Uterus (tissue), 3 donors: ENCODE measurements at regions not wholly inside any gene's neighbourhood (a gene's known extent, or its start where the extent isn't known, plus 50 kb on each side); places are given as distances from the start of the nearest gene placed in this dataset.

Experiments used
- DNase-seq, 2 donors: peaks; one replicate each; pipeline ENCODE4 v3.0.0-alpha.2; 2019 to 2020
- H3K27ac ChIP-seq, 2 donors: fragments of 200-600 bp; sonication (generic); 1 replicate in 1 of 2; 2 replicates in 1 of 2; pipeline ENCODE4 v1.5.1; 2016 to 2018
- H3K27me3 ChIP-seq, 2 donors: fragments of 200-600 bp; sonication (generic); one replicate each; pipeline ENCODE4 v1.5.1; 2018 to 2019; ENCODE audit warnings: control low read depth in 1 of 2
- H3K36me3 ChIP-seq, 2 donors: fragments of 200-600 bp; sonication (generic); one replicate each; pipeline ENCODE4 v1.5.1; 2019; ENCODE audit warnings: control low read depth in 1 of 2
- H3K4me1 ChIP-seq, 2 donors: fragments of 200-600 bp; sonication (generic); one replicate each; pipeline ENCODE4 v1.5.1; 2018 to 2019; ENCODE audit warnings: control low read depth in 1 of 2
- H3K4me3 ChIP-seq, 2 donors: fragments of 200-600 bp; sonication (generic); 1 replicate in 1 of 2; 2 replicates in 1 of 2; pipeline ENCODE4 v1.5.1; 2018 to 2019; ENCODE audit warnings: mild to moderate bottlenecking in 1 of 2
- H3K9me3 ChIP-seq, 2 donors: fragments of 200-600 bp; sonication (generic); one replicate each; pipeline ENCODE4 v1.5.1; 2019; ENCODE audit warnings: control low read depth in 1 of 2
- POLR2A ChIP-seq, 2 donors: fragments of 450-650 bp; IDR thresholded peaks; one replicate each; pipeline ENCODE4 v1.6.1; 2016; ENCODE audit warnings: antibody characterized with exemption in 2 of 2, mild to moderate bottlenecking in 1 of 2, moderate library complexity in 1 of 2
- intact Hi-C: fragments of 100-400 bp; cut with DNase I; formaldehyde crosslinking; loops from one replicate; pipeline ENCODE4 v1.15.1; 2023; ENCODE audit warnings: low total_unique reads
- TF ChIP-seq, protein P1 (sequence below), 4 experiments: fragments of 200-600 bp in 2 of 4; fragments of 450-650 bp in 2 of 4; sonication (generic) in 2 of 4; IDR thresholded peaks; one replicate each; pipeline ENCODE4 v1.5.1; 2016 to 2019; ENCODE audit warnings: antibody characterized with exemption in 4 of 4, mild to moderate bottlenecking in 2 of 4, moderate library complexity in 1 of 4
- donor health status: DM: yes; HTN: yes; CAD: no.

DNA sequence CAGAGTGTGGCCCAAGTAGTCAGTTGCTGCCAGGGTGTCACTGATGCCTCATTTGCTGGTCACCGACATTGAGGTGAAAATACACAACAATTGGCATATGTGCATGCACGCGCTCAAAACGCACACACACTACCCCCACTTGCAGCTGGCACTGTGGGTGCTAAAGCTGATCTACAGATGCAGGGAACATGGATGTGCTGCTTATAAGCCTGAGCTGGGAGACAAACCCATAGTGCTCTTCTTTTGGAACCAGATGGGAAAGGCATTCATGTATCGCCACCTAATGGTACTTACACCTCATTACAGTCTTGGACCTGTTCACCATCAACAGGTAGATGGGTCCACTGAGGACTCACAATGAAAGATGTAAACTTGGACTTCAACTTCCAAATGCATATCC is 70.3 kb upstream of the CAMK1G start:
- intact Hi-C loops, result no loop called here
- Histone ChIP-seq H3K27me3 (no peaks in the 10 kb centered on the region), H3K9me3 (no peaks in the 10 kb centered on the region), H3K27ac (no peak overlapping the region), H3K4me1 (no peaks in the 10 kb centered on the region), H3K36me3 (no peaks in the 10 kb centered on the region), H3K4me3 (no peak overlapping the region)
- no peak for DNase-seq
- no peak for TF ChIP-seq POLR2A (IDR thresholded peaks at IDR 0.05)
- TF ChIP-seq, protein P1, sequence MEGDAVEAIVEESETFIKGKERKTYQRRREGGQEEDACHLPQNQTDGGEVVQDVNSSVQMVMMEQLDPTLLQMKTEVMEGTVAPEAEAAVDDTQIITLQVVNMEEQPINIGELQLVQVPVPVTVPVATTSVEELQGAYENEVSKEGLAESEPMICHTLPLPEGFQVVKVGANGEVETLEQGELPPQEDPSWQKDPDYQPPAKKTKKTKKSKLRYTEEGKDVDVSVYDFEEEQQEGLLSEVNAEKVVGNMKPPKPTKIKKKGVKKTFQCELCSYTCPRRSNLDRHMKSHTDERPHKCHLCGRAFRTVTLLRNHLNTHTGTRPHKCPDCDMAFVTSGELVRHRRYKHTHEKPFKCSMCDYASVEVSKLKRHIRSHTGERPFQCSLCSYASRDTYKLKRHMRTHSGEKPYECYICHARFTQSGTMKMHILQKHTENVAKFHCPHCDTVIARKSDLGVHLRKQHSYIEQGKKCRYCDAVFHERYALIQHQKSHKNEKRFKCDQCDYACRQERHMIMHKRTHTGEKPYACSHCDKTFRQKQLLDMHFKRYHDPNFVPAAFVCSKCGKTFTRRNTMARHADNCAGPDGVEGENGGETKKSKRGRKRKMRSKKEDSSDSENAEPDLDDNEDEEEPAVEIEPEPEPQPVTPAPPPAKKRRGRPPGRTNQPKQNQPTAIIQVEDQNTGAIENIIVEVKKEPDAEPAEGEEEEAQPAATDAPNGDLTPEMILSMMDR (IDR thresholded peaks at IDR 0.05), result no peak

- Histone ChIP-seq H3K4me1 (no peaks in the 10 kb centered on the region), H3K27me3 (no peaks in the 10 kb centered on the region), H3K36me3 (no peaks in the 10 kb centered on the region), H3K9me3 (no peaks in the 10 kb centered on the region), H3K27ac (no peak overlapping the region), H3K4me3 (no peak overlapping the region)
- TF ChIP-seq POLR2A (IDR thresholded peaks at IDR 0.05), result no peak
- TF ChIP-seq, protein P1 (IDR thresholded peaks at IDR 0.05), result no peak
- intact Hi-C loops, result no loop called here
- DNase-seq, result no peak
These were observed 66.5 kb upstream of the CAMK1G start for GRCh38 chr1:209516771-209517680.

GRCh38 chr1:209517681-209518050 is 65.8 kb upstream of the CAMK1G start:
- no peak overlapping the region for H3K4me3 ChIP-seq
- H3K4me1 ChIP-seq, result no peaks in the 10 kb centered on the region
- intact Hi-C loops, result no loop called here
- no peak overlapping the region for H3K27ac ChIP-seq
- no peaks in the 10 kb centered on the region for H3K9me3 ChIP-seq
- DNase-seq, result no peak
- TF ChIP-seq, protein P1 (IDR thresholded peaks at IDR 0.05), result no peak
- no peak for TF ChIP-seq POLR2A (IDR thresholded peaks at IDR 0.05)
- H3K36me3 ChIP-seq, result no peaks in the 10 kb centered on the region
- H3K27me3 ChIP-seq, result no peaks in the 10 kb centered on the region

- Histone ChIP-seq H3K4me1 (no peaks in the 10 kb centered on the region), H3K9me3 (no peaks in the 10 kb centered on the region), H3K36me3 (no peaks in the 10 kb centered on the region), H3K4me3 (no peak overlapping the region), H3K27me3 (no peaks in the 10 kb centered on the region), H3K27ac (no peak overlapping the region)
- TF ChIP-seq POLR2A (IDR thresholded peaks at IDR 0.05), result no peak
- TF ChIP-seq, protein P1 (IDR thresholded peaks at IDR 0.05), result no peak
- intact Hi-C loops, result no loop called here
- no peak for DNase-seq
These were observed 63.7 kb upstream of the CAMK1G start for GRCh38 chr1:209519786-209520185.

- Histone ChIP-seq H3K27me3 (no peaks in the 10 kb centered on the region), H3K36me3 (no peaks in the 10 kb centered on the region), H3K27ac (no peak overlapping the region), H3K9me3 (no peaks in the 10 kb centered on the region), H3K4me3 (no peak overlapping the region), H3K4me1 (no peaks in the 10 kb centered on the region)
- no peak for DNase-seq
- no peak for TF ChIP-seq POLR2A (IDR thresholded peaks at IDR 0.05)
- TF ChIP-seq, protein P1 (IDR thresholded peaks at IDR 0.05), result no peak
- intact Hi-C loops, result no loop called here
These were observed 60.7 kb upstream of the CAMK1G start for GRCh38 chr1:209522826-209523225.
